OCI-LY1 (cell line): ENCODE measurements at regions not wholly inside any gene's neighbourhood (a gene's known extent, or its start where the extent isn't known, plus 50 kb on each side); places are given as distances from the start of the nearest gene placed in this dataset.
"Not testable (repeated sequence)": the region's sequence is repeated elsewhere in the genome, so short reads cannot be mapped to it uniquely, and the experiment has no call there.

Experiments used
- H2AFZ ChIP-seq: fragments of 200-600 bp; sonication (generic), shearing (Covaris generic); 2 replicates; pipeline ENCODE4 v1.6.0; 2014; ENCODE audit warnings: antibody characterized with exemption, mild to moderate bottlenecking, low read length
- H3F3A ChIP-seq: fragments of 200-600 bp; sonication (generic), shearing (Covaris generic); 2 replicates; pipeline ENCODE4 v1.6.0; 2014; ENCODE audit warnings: mild to moderate bottlenecking, antibody characterized with exemption, low read length, moderate library complexity; ENCODE audit not compliant: insufficient read depth
- H3K27ac ChIP-seq: fragments of 200-600 bp; sonication (generic); 2 replicates; pipeline ENCODE4 v1.5.1; 2014; ENCODE audit warnings: low read length, mixed run types, mild to moderate bottlenecking, low read depth; ENCODE audit not compliant: poor library complexity, severe bottlenecking
- H3K27me3 ChIP-seq: fragments of 200-600 bp; sonication (generic); 2 replicates; pipeline ENCODE4 v1.6.0; 2014; ENCODE audit warnings: antibody characterized with exemption, mild to moderate bottlenecking, low read length, moderate library complexity; ENCODE audit not compliant: insufficient read depth
- H3K36me3 ChIP-seq: fragments of 200-600 bp; sonication (generic); 2 replicates; pipeline ENCODE4 v1.6.1; 2014; ENCODE audit warnings: mild to moderate bottlenecking, antibody characterized with exemption, low read length, moderate library complexity, mixed read lengths; ENCODE audit not compliant: insufficient read depth
- H3K4me1 ChIP-seq: fragments of 200-600 bp; sonication (generic); 2 replicates; pipeline ENCODE4 v1.5.1; 2014; ENCODE audit warnings: mild to moderate bottlenecking, low read length, moderate library complexity; ENCODE audit not compliant: insufficient read depth, severe bottlenecking
- H3K4me2 ChIP-seq: fragments of 200-600 bp; sonication (generic), shearing (Covaris generic); 2 replicates; pipeline ENCODE4 v1.6.1; 2014; ENCODE audit warnings: low read length
- H3K4me3 ChIP-seq: fragments of 200-600 bp; sonication (generic); 2 replicates; pipeline ENCODE4 v1.5.1; 2014; ENCODE audit warnings: low read length, low read depth, mild to moderate bottlenecking, mixed read lengths; ENCODE audit not compliant: poor library complexity, severe bottlenecking
- H3K79me2 ChIP-seq: fragments of 200-600 bp; shearing (Covaris generic); 2 replicates; pipeline ENCODE4 v1.6.1; 2016; ENCODE audit warnings: mixed run types, low read length, mixed read lengths; ENCODE audit not compliant: insufficient read depth
- H3K9ac ChIP-seq: fragments of 200-600 bp; sonication (generic), shearing (Covaris generic); 2 replicates; pipeline ENCODE4 v1.6.1; 2014; ENCODE audit warnings: mild to moderate bottlenecking, low read length, mixed read lengths
- H3K9me2 ChIP-seq: fragments of 200-600 bp; sonication (generic), shearing (Covaris generic); 2 replicates; pipeline ENCODE4 v1.6.1; 2014; ENCODE audit warnings: low read depth, mild to moderate bottlenecking, low read length, mixed read lengths
- H3K9me3 ChIP-seq: fragments of 200-600 bp; shearing (Covaris generic); 2 replicates; pipeline ENCODE4 v1.6.1; 2014; ENCODE audit warnings: low read length, mixed read lengths
- H4K20me1 ChIP-seq: fragments of 200-600 bp; sonication (generic), shearing (Covaris generic); 2 replicates; pipeline ENCODE4 v1.6.0; 2016; ENCODE audit warnings: mild to moderate bottlenecking, low read length; ENCODE audit not compliant: insufficient read depth
- CTCF ChIP-seq: fragments of 200-600 bp; sonication (generic), shearing (Covaris generic); IDR thresholded peaks from 2 replicates; pipeline ENCODE4 v1.5.1; 2017; ENCODE audit warnings: mild to moderate bottlenecking, antibody characterized with exemption, low read length, moderate library complexity, mixed read lengths
- EZH2 ChIP-seq: fragments of 200-600 bp; sonication (generic), shearing (Covaris generic); IDR thresholded peaks from 2 replicates; pipeline ENCODE4 v1.8.0; 2017; ENCODE audit warnings: borderline replicate concordance, mixed run types, mild to moderate bottlenecking, antibody characterized with exemption, low read length, moderate library complexity, mixed read lengths

- no peak for TF ChIP-seq EZH2
- TF ChIP-seq CTCF: no peak
- Histone ChIP-seq H3K4me2 (no peak overlapping the region), H3K9me3 (no peaks in the 10 kb centered on the region), H3K79me2 (no peaks in the 10 kb centered on the region), H3K9ac (no peak overlapping the region), H3K4me1 (no peaks in the 10 kb centered on the region), H2AFZ (no peak overlapping the region), H4K20me1 (no peaks in the 10 kb centered on the region), H3K27me3 (no peaks in the 10 kb centered on the region), H3K9me2 (no peaks in the 10 kb centered on the region), H3K4me3 (no peak overlapping the region), H3K27ac (no peak overlapping the region), H3K36me3 (no peaks in the 10 kb centered on the region), H3F3A (no peaks in the 10 kb centered on the region)
Observed at GRCh38 chr17:27086526-27086925, 207.4 kb upstream of the WSB1 start.

GRCh38 chr17:27087935-27088766, 205.8 kb upstream of the WSB1 start:
- TF ChIP-seq EZH2 (no peak), CTCF (no peak)
- Histone ChIP-seq H3K4me1 (no peaks in the 10 kb centered on the region), H3K4me2 (no peak overlapping the region), H3K36me3 (no peaks in the 10 kb centered on the region), H3K79me2 (no peaks in the 10 kb centered on the region), H3F3A (no peaks in the 10 kb centered on the region), H3K4me3 (no peak overlapping the region), H3K9me3 (no peaks in the 10 kb centered on the region), H2AFZ (no peak overlapping the region), H4K20me1 (no peaks in the 10 kb centered on the region), H3K9me2 (no peaks in the 10 kb centered on the region), H3K27me3 (no peaks in the 10 kb centered on the region), H3K9ac (no peak overlapping the region), H3K27ac (no peak overlapping the region)

- no peaks in the 10 kb centered on the region for H3K9me3 ChIP-seq
Observed at GRCh38 chr17:27088767-27089078, 205.2 kb upstream of the WSB1 start.

DNA sequence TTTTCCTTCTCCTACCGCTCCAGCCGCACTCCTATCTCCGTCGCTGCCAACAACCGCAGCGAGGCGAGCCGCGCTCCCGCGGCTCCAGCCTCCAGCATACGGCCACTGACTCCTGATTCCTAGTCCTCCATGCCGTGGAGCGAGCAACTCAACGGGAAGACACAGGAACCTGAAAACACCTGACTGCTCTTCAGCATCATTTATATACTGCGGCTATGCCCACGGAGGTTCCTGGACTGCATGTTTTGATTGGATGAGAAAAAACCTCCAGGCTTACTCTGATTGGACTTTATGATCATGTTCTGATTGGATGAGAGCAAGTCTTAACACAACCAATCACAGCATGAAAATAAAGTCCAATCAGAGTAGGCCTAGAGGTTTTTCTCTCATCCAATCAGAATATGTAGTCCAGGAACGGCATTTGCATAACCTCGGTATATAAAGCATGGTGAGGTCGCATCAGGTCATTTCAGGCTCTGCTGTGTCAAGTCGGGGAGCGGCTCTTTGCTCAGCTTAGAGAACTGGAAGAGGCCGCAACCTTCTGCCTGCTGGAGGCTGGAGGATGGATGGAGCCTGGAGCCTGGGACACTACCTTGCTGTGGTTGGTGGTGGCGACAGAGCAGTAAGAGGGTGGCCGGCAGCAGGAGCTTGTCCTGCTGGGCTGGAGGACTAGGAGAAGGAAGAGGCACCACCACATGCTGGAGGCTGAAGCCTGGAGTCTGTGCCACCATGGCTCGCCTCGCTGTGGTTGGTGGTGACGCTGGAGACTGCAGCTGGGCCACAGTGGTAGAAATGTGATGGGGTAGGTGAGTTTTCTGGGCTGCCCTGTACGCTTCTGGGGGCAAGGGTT, 204.6 kb upstream of the WSB1 start:
- not testable (repeated sequence) for H3K4me1 ChIP-seq, H3K4me3 ChIP-seq, H3K36me3 ChIP-seq, H2AFZ ChIP-seq, H3F3A ChIP-seq, H3K27me3 ChIP-seq, H3K27ac ChIP-seq, H3K9ac ChIP-seq, H3K4me2 ChIP-seq, H3K9me2 ChIP-seq, H3K79me2 ChIP-seq, H4K20me1 ChIP-seq, H3K9me3 ChIP-seq

More at GRCh38 chr17:27088767-27089078, 205.2 kb upstream of the WSB1 start:
- H3K4me1 ChIP-seq: no peaks in the 10 kb centered on the region
- no peak overlapping the region for H3K9ac ChIP-seq
- no peaks in the 10 kb centered on the region for H3K27me3 ChIP-seq
- no peak overlapping the region for H3K4me2 ChIP-seq
- H3K79me2 ChIP-seq: no peaks in the 10 kb centered on the region
- TF ChIP-seq EZH2 (no peak), CTCF (no peak)
- H3K27ac ChIP-seq: no peak overlapping the region
- no peaks in the 10 kb centered on the region for H4K20me1 ChIP-seq
- no peak overlapping the region for H2AFZ ChIP-seq
- H3K9me2 ChIP-seq: no peaks in the 10 kb centered on the region
- H3F3A ChIP-seq: no peaks in the 10 kb centered on the region
- no peaks in the 10 kb centered on the region for H3K36me3 ChIP-seq
- no peak overlapping the region for H3K4me3 ChIP-seq
